ENCODE measurements at regions not wholly inside any gene's neighbourhood (a gene's known extent, or its start where the extent isn't known, plus 50 kb on each side); places are given as distances from the start of the nearest gene placed in this dataset.

DNA sequence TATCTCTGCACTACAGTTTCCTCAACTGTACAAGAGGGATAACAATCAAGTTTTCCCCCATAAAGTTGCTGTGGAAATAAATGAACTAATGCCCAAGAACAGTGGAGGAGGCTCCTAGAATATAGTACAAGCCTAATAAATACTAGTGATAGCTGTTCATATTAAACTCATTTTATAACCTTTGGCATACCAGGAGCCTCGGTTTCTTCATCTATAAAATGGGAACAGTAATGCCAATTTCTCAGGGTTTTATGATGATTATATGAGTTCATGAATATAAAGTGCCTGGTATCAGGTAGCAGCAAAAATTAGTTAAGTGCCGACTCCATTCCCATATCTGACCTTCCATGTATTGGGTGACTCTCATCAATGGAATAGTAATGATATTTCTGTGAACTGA lies 311.1 kb upstream of the MAF start:
- Mint-ChIP-seq H3K27ac (ENCODE audit: unreplicated experiment) (no peak overlapping the region), H3K36me3 (ENCODE audit: low read depth, unreplicated experiment) (no peaks in the 10 kb centered on the region), H3K4me1 (ENCODE audit: unreplicated experiment) (no peaks in the 10 kb centered on the region), H3K27me3 (ENCODE audit: unreplicated experiment) (no peaks in the 10 kb centered on the region), H3K4me3 (ENCODE audit: unreplicated experiment) (no peak overlapping the region), H3K9me3 (ENCODE audit: unreplicated experiment) (no peaks in the 10 kb centered on the region)
- TF ChIP-seq, protein P1, sequence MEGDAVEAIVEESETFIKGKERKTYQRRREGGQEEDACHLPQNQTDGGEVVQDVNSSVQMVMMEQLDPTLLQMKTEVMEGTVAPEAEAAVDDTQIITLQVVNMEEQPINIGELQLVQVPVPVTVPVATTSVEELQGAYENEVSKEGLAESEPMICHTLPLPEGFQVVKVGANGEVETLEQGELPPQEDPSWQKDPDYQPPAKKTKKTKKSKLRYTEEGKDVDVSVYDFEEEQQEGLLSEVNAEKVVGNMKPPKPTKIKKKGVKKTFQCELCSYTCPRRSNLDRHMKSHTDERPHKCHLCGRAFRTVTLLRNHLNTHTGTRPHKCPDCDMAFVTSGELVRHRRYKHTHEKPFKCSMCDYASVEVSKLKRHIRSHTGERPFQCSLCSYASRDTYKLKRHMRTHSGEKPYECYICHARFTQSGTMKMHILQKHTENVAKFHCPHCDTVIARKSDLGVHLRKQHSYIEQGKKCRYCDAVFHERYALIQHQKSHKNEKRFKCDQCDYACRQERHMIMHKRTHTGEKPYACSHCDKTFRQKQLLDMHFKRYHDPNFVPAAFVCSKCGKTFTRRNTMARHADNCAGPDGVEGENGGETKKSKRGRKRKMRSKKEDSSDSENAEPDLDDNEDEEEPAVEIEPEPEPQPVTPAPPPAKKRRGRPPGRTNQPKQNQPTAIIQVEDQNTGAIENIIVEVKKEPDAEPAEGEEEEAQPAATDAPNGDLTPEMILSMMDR (IDR thresholded peaks at IDR 0.05; ENCODE audit: unreplicated experiment) = no peak
- no peak for DNase-seq (ENCODE audit: low spot score)

DNA sequence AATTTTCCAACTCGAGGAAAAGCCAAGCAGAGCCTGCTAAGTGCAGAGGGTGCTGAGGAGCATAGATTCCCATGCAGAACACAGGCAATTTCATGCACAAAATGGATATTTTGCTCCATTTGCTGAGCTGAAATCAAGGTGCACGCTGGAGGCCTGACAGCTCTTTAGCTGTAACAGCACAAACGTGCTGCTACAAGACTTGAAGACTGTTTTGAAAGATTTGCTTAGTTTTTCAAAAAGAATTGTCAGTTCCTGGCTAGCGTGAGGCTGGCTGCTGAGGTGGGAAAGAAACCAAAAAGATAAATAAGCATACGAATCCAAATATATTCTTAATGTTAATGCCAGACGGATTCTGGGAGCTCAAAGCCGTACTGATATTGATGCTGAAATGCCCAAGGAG lies 309.0 kb upstream of the MAF start:
- Mint-ChIP-seq H3K4me1 (ENCODE audit: unreplicated experiment) (no peaks in the 10 kb centered on the region), H3K9me3 (ENCODE audit: unreplicated experiment) (no peaks in the 10 kb centered on the region), H3K36me3 (ENCODE audit: low read depth, unreplicated experiment) (no peaks in the 10 kb centered on the region), H3K27ac (ENCODE audit: unreplicated experiment) (no peak overlapping the region), H3K4me3 (ENCODE audit: unreplicated experiment) (no peak overlapping the region), H3K27me3 (ENCODE audit: unreplicated experiment) (no peaks in the 10 kb centered on the region)
- TF ChIP-seq, protein P1 (IDR thresholded peaks at IDR 0.05; ENCODE audit: unreplicated experiment) = no peak
- no peak for DNase-seq (ENCODE audit: low spot score)

DNA sequence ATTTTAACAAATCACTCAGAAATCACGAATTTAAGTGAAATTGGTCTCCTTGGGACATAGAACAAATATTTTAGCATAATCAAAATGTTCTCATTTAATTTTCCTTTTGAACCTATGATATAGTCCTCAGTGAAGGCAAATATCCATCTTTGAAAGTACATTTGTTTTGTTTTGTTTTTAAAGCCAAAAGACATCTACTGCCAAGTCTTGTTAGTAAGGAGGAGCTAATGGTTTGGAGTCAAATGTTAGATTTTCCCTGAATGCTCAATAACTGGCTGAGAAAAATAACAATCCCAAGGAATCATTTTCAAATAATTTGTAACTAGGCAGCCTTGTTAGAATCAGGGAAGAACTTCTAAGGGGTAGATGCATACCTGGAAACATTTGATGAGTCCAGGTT lies 302.9 kb upstream of the MAF start:
- Mint-ChIP-seq H3K27ac (ENCODE audit: unreplicated experiment) (no peak overlapping the region), H3K36me3 (ENCODE audit: low read depth, unreplicated experiment) (no peaks in the 10 kb centered on the region), H3K4me1 (ENCODE audit: unreplicated experiment) (peaks cover 5% of the 10 kb centered on the region), H3K4me3 (ENCODE audit: unreplicated experiment) (no peak overlapping the region), H3K9me3 (ENCODE audit: unreplicated experiment) (no peaks in the 10 kb centered on the region), H3K27me3 (ENCODE audit: unreplicated experiment) (peaks cover 2% of the 10 kb centered on the region)
- TF ChIP-seq, protein P1 (IDR thresholded peaks at IDR 0.05; ENCODE audit: unreplicated experiment) = no peak
- no peak for DNase-seq (ENCODE audit: low spot score)

DNA sequence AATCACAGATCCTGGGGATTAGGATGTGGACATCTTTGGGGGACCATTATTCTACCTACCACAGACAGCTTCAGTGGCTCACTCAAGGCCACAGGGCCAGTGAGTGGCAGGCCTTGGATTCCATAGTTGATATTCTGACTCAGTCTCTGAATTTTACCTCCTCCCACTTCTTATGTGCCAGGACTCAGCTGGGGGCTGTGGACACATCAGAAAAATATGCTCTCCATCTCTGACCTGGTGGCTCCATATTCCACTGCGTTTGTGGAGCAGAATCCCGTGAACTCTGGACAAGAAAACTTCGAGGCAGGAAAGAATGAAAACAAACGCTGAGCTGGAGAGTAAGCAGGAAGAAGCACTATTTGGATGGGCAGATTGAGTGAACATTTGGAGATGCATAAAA lies 301.8 kb upstream of the MAF start:
- Mint-ChIP-seq H3K4me1 (ENCODE audit: unreplicated experiment) (peaks cover 5% of the 10 kb centered on the region), H3K36me3 (ENCODE audit: low read depth, unreplicated experiment) (no peaks in the 10 kb centered on the region), H3K4me3 (ENCODE audit: unreplicated experiment) (no peak overlapping the region), H3K27ac (ENCODE audit: unreplicated experiment) (no peak overlapping the region), H3K9me3 (ENCODE audit: unreplicated experiment) (no peaks in the 10 kb centered on the region), H3K27me3 (ENCODE audit: unreplicated experiment) (peaks cover 2% of the 10 kb centered on the region)
- DNase-seq (ENCODE audit: low spot score) = no peak
- TF ChIP-seq, protein P1 (IDR thresholded peaks at IDR 0.05; ENCODE audit: unreplicated experiment) = no peak

DNA sequence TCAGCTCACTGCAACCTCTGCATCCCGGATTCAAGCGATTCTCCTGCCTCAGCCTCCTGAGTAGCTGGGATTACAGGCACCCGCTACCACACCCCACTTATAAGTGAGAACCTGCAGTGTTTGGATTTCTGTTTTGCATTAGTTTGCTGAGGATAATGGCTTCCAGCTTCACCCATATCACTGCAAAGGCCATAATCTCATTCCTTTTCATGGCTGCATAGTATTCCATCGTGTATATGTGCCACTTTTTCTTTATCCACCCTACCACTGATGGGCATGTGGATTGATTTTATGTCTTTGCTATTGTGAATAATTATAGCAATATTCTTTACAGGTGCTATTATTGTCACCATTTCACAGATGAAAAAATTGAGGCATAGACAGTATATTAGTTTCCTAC lies 301.0 kb upstream of the MAF start:
- no peaks in the 10 kb centered on the region for H3K9me3 Mint-ChIP-seq (ENCODE audit: unreplicated experiment)
- no peak for DNase-seq (ENCODE audit: low spot score)
- H3K27me3 Mint-ChIP-seq (ENCODE audit: unreplicated experiment) = peaks cover 2% of the 10 kb centered on the region
- H3K36me3 Mint-ChIP-seq (ENCODE audit: low read depth, unreplicated experiment) = no peaks in the 10 kb centered on the region
- TF ChIP-seq, protein P1 (IDR thresholded peaks at IDR 0.05; ENCODE audit: unreplicated experiment) = no peak
- H3K4me1 Mint-ChIP-seq (ENCODE audit: unreplicated experiment) = peaks cover 5% of the 10 kb centered on the region
- H3K27ac Mint-ChIP-seq (ENCODE audit: unreplicated experiment) = no peak overlapping the region
- H3K4me3 Mint-ChIP-seq (ENCODE audit: unreplicated experiment) = no peak overlapping the region

Measured in endothelial cell (in vitro differentiated cells).